H1 (cell line): ENCODE measurements at regions not wholly inside any gene's neighbourhood (a gene's known extent, or its start where the extent isn't known, plus 50 kb on each side); places are given as distances from the start of the nearest gene placed in this dataset.

Experiments used
- CHD2 ChIP-seq: IDR thresholded peaks from 2 replicates; pipeline ENCODE4 v1.6.1; 2012; ENCODE audit warnings: low read length, improper control_type of control experiment
- CHD7 ChIP-seq: fragments of 300-600 bp; sonication (generic); IDR thresholded peaks from 2 replicates; pipeline ENCODE4 v1.7.1; 2012; ENCODE audit warnings: low read length, moderate library complexity, mild to moderate bottlenecking, inconsistent platforms; ENCODE audit not compliant: insufficient replicate concordance
- CTCF ChIP-seq, 3 experiments: IDR thresholded peaks; 1 replicate in 2 of 3; 2 replicates in 1 of 3; pipeline versions ENCODE4 v1.5.1 to v1.6.1; 2011; ENCODE audit warnings: low read length in 3 of 3, mild to moderate bottlenecking in 3 of 3, inconsistent platforms in 2 of 3, low read depth in 1 of 3, moderate library complexity in 1 of 3; ENCODE audit not compliant: insufficient read depth in 1 of 3; ENCODE audit errors: control extremely low read depth in 1 of 3
- EP300 ChIP-seq, 2 experiments: IDR thresholded peaks; 1 replicate in 1 of 2; 2 replicates in 1 of 2; pipeline ENCODE4 v1.6.1; 2011 to 2012; ENCODE audit warnings: low read depth in 2 of 2, low read length in 2 of 2, mild to moderate bottlenecking in 2 of 2, borderline replicate concordance in 1 of 2, inconsistent platforms in 1 of 2, moderate library complexity in 1 of 2
- EZH2 ChIP-seq: fragments of 200-600 bp; sonication (generic); IDR thresholded peaks from 2 replicates; pipeline ENCODE4 v1.7.1; 2012; ENCODE audit warnings: low read depth, mild to moderate bottlenecking, moderate library complexity, low read length, inconsistent platforms; ENCODE audit not compliant: severe bottlenecking
- FOSL1 ChIP-seq: IDR thresholded peaks from 2 replicates; pipeline ENCODE4 v1.6.1; 2011; ENCODE audit warnings: mild to moderate bottlenecking, low read depth, low read length, moderate library complexity; ENCODE audit not compliant: insufficient read depth
- POLR2AphosphoS5 ChIP-seq: IDR thresholded peaks from 2 replicates; pipeline ENCODE4 v1.6.1; 2011; ENCODE audit warnings: low read depth, low read length
- SP1 ChIP-seq: IDR thresholded peaks from 2 replicates; pipeline ENCODE4 v1.6.1; 2011; ENCODE audit warnings: low read depth, low read length
- SRF ChIP-seq: IDR thresholded peaks from 2 replicates; pipeline ENCODE4 v1.6.1; 2011; ENCODE audit warnings: mild to moderate bottlenecking, low read depth, low read length, moderate library complexity
- TCF12 ChIP-seq: IDR thresholded peaks from 2 replicates; pipeline ENCODE4 v1.6.1; 2011; ENCODE audit warnings: low read depth, mild to moderate bottlenecking, low read length
- ZNF274 ChIP-seq: IDR thresholded peaks from 2 replicates; pipeline ENCODE4 v1.7.0; 2012; ENCODE audit warnings: low read length, borderline replicate concordance; ENCODE audit errors: extremely low read depth
- TF ChIP-seq, protein P1 (sequence below): IDR thresholded peaks from 2 replicates; pipeline ENCODE4 v1.6.1; 2012; ENCODE audit warnings: low read length, inconsistent platforms
- TF ChIP-seq, protein P2 (sequence below): IDR thresholded peaks from 2 replicates; pipeline ENCODE4 v1.6.1; 2012; ENCODE audit warnings: inconsistent platforms
- TF ChIP-seq, protein P3 (sequence below): IDR thresholded peaks from 2 replicates; pipeline ENCODE4 v1.6.1; 2011; ENCODE audit warnings: low read depth, mild to moderate bottlenecking, low read length; ENCODE audit not compliant: insufficient read depth

- TF ChIP-seq EZH2, result no peak
- TF ChIP-seq, protein P1, sequence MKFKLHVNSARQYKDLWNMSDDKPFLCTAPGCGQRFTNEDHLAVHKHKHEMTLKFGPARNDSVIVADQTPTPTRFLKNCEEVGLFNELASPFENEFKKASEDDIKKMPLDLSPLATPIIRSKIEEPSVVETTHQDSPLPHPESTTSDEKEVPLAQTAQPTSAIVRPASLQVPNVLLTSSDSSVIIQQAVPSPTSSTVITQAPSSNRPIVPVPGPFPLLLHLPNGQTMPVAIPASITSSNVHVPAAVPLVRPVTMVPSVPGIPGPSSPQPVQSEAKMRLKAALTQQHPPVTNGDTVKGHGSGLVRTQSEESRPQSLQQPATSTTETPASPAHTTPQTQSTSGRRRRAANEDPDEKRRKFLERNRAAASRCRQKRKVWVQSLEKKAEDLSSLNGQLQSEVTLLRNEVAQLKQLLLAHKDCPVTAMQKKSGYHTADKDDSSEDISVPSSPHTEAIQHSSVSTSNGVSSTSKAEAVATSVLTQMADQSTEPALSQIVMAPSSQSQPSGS, result no peak
- no peak; a peak in 1 of 4 replicates for TF ChIP-seq CTCF (IDR thresholded peaks at IDR 0.05; ENCODE audit: control extremely low read depth in 1 of 3, insufficient read depth in 1 of 3, low read depth in 1 of 3, low read length in 3 of 3)
- no peak for TF ChIP-seq TCF12
- no peak for TF ChIP-seq CHD7
- TF ChIP-seq ZNF274, result no peak
- no peak for TF ChIP-seq SRF
- no peak for TF ChIP-seq POLR2AphosphoS5
- TF ChIP-seq, protein P2, sequence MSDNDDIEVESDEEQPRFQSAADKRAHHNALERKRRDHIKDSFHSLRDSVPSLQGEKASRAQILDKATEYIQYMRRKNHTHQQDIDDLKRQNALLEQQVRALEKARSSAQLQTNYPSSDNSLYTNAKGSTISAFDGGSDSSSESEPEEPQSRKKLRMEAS, result no peak
- TF ChIP-seq FOSL1, result no peak
- no peak for TF ChIP-seq SP1
- TF ChIP-seq, protein P3, sequence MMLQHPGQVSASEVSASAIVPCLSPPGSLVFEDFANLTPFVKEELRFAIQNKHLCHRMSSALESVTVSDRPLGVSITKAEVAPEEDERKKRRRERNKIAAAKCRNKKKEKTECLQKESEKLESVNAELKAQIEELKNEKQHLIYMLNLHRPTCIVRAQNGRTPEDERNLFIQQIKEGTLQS, result no peak
- no peak for TF ChIP-seq EP300 (IDR thresholded peaks at IDR 0.05; ENCODE audit: borderline replicate concordance in 1 of 2, low read depth in 2 of 2, low read length in 2 of 2)
- TF ChIP-seq CHD2, result no peak
Measured at GRCh38 chrX:131881194-131881593, 141.9 kb upstream of the STK26 start.
